ENCODE measurements at regions not wholly inside any gene's neighbourhood (a gene's known extent, or its start where the extent isn't known, plus 50 kb on each side); places are given as distances from the start of the nearest gene placed in this dataset.

DNA sequence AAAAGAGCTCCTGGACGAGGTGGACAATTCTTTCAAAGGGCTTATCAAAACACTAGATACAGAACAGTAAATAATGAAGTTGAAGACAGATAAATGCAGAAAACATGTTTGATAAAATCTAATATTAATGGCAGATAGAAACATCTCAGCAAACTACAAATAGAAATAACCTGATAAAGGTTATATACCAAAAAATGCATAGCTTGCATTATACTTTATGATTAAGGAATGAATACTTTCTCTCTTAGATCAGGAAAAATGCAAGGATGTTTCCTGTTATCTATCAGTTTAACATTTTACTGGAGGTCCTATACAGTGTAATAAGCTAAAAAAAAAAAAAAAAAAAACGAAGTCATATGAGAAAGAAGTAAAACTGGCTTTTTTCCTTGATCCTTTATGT, 304.5 kb upstream of the CXorf51A start:
- whole genome bisulfite sequencing (ENCODE audit: insufficient coverage), result no CpG with 5 or more reads among the region's 2 CpGs
- Histone ChIP-seq H3K4me1 (ENCODE audit: control insufficient read depth in 1 of 2, extremely low read depth in 1 of 2, insufficient read depth in 2 of 2, low read length in 2 of 2) (no peaks in the 10 kb centered on the region), H3K36me3 (ENCODE audit: control insufficient read depth in 2 of 2, extremely low read depth in 1 of 2, insufficient read depth in 1 of 2, low read length in 1 of 2) (no peaks in the 10 kb centered on the region), H3K9me3 (no peaks in the 10 kb centered on the region), H3K4me3 (ENCODE audit: control insufficient read depth in 1 of 2, extremely low read depth in 1 of 2, low read length in 1 of 2) (no peak overlapping the region), H3K27ac (ENCODE audit: low read length) (no peak overlapping the region), H3K27me3 (replicated peaks in 1 of 2; ENCODE audit: control insufficient read depth in 2 of 2, extremely low read depth in 1 of 2, insufficient read depth in 2 of 2, low read length in 1 of 2) (no peaks in the 10 kb centered on the region)
- H3K4me3 Mint-ChIP-seq, result no peak overlapping the region
- peaks cover 0 to 3% (median 3%) of the 10 kb centered on the region in 3 donors for H3K9me3 Mint-ChIP-seq
- H3K4me1 Mint-ChIP-seq, result no peaks in the 10 kb centered on the region
- ChIA-PET CTCF (interaction anchor here in 1 of 2 donors (0.5 kb wide), 1 partner anchor 30 kb away, joined by 3 read pairs; no protein-coding TSS in a partner anchor), POLR2A (no interaction called here)
- no peak overlapping the region for H3K27ac Mint-ChIP-seq
- no peaks in the 10 kb centered on the region for H3K36me3 Mint-ChIP-seq
- ATAC-seq (replicated peaks in 1 of 4) (no peak), DNase-seq (no peak)
- no peaks in the 10 kb centered on the region for H3K27me3 Mint-ChIP-seq

DNA sequence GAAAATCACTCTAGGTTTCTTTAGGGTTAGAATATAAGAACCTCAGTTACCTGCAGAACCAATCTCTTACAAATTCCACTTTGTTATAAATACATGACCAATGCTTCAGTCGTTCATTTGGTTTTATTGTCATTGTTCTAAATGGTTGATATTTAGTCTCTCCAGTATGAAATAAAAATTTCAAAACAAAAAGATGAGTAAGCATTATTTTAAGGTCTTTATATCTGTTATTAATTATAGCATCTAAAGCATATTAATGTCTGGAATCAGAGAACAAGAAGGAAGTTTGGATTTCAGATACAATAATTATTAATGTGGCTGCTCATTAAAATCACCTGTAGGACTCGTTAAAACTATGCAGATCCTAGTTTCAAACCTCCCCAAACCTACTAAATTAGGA, 265.4 kb upstream of the CXorf51A start:
- CTCF ChIA-PET, result no interaction called here
- Histone ChIP-seq H3K36me3 (ENCODE audit: control insufficient read depth in 2 of 2, extremely low read depth in 1 of 2, insufficient read depth in 1 of 2, low read length in 1 of 2) (no peaks in the 10 kb centered on the region), H3K27me3 (replicated peaks in 1 of 2; ENCODE audit: control insufficient read depth in 2 of 2, extremely low read depth in 1 of 2, insufficient read depth in 2 of 2, low read length in 1 of 2) (no peaks in the 10 kb centered on the region), H3K27ac (ENCODE audit: low read length) (no peak overlapping the region), H3K4me3 (ENCODE audit: control insufficient read depth in 1 of 2, extremely low read depth in 1 of 2, low read length in 1 of 2) (no peak overlapping the region), H3K9me3 (no peaks in the 10 kb centered on the region), H3K4me1 (ENCODE audit: control insufficient read depth in 1 of 2, extremely low read depth in 1 of 2, insufficient read depth in 2 of 2, low read length in 2 of 2) (no peaks in the 10 kb centered on the region)
- H3K4me1 Mint-ChIP-seq, result no peaks in the 10 kb centered on the region
- no peaks in the 10 kb centered on the region for H3K27me3 Mint-ChIP-seq
- ATAC-seq (replicated peaks in 1 of 4) (no peak), DNase-seq (no peak)
- H3K4me3 Mint-ChIP-seq, result no peak overlapping the region
- H3K9me3 Mint-ChIP-seq, result peaks cover 0 to 6% (median 2%) of the 10 kb centered on the region in 3 donors
- H3K27ac Mint-ChIP-seq, result no peak overlapping the region
- POLR2A ChIA-PET, result no interaction called here
- H3K36me3 Mint-ChIP-seq, result no peaks in the 10 kb centered on the region
- WGBS (ENCODE audit: insufficient coverage), result no CpG with 5 or more reads among the region's 2 CpGs

DNA sequence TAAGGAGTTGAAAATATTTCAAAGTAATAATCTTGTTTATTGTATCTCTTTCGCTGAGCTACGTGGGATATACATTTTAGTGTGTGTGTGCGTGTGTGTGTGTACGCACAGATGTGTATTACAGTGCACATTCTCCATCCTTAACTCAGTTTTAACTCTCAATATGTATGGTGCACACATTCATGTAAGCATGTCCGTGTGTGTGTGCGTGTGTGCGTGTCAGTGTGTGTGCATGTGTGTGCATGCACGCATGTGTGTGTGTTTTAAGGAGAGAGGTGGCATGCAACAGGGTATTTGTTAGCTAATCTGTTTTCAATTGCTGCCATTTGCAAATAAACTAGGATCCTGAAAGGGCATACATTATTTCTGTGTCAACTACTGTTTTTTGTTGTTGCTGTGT, 264.9 kb upstream of the CXorf51A start:
- no peak overlapping the region for H3K4me3 ChIP-seq (ENCODE audit: control insufficient read depth in 1 of 2, extremely low read depth in 1 of 2, low read length in 1 of 2)
- no peak overlapping the region for H3K27ac ChIP-seq (ENCODE audit: low read length)
- no peaks in the 10 kb centered on the region for H3K4me1 ChIP-seq (ENCODE audit: control insufficient read depth in 1 of 2, extremely low read depth in 1 of 2, insufficient read depth in 2 of 2, low read length in 2 of 2)
- ChIA-PET POLR2A (no interaction called here), CTCF (no interaction called here)
- no peak for ATAC-seq (replicated peaks in 1 of 4)
- H3K9me3 ChIP-seq, result no peaks in the 10 kb centered on the region
- Mint-ChIP-seq H3K36me3 (no peaks in the 10 kb centered on the region), H3K27me3 (no peaks in the 10 kb centered on the region), H3K9me3 (peaks cover 0 to 6% (median 2%) of the 10 kb centered on the region in 3 donors), H3K4me1 (no peaks in the 10 kb centered on the region), H3K27ac (no peak overlapping the region), H3K4me3 (no peak overlapping the region)
- no peaks in the 10 kb centered on the region for H3K36me3 ChIP-seq (ENCODE audit: control insufficient read depth in 2 of 2, extremely low read depth in 1 of 2, insufficient read depth in 1 of 2, low read length in 1 of 2)
- DNase-seq, result no peak
- 88% methylated on average over 4 of the region's 8 CpGs for WGBS (ENCODE audit: insufficient coverage)
- H3K27me3 ChIP-seq (replicated peaks in 1 of 2; ENCODE audit: control insufficient read depth in 2 of 2, extremely low read depth in 1 of 2, insufficient read depth in 2 of 2, low read length in 1 of 2), result no peaks in the 10 kb centered on the region

DNA sequence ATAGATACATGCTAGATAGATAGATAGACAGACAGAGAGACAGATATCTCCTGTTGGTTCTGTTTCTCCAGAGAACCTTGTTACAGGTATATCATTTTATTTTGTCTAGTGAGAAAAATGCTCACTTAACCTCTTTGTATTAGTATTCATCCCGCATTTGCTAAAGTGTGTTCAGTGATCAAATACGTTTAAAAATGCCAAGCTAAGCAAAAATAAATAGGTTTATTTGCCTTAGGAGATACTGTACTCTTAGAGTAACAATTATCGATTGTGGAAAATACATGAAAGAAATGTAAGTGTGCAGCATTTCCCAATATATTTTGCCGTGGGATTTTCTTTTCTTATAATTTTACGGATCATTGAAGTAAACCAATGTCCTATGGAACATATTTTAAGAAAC, 262.9 kb upstream of the CXorf51A start:
- Histone ChIP-seq H3K27me3 (replicated peaks in 1 of 2; ENCODE audit: control insufficient read depth in 2 of 2, extremely low read depth in 1 of 2, insufficient read depth in 2 of 2, low read length in 1 of 2) (no peaks in the 10 kb centered on the region), H3K9me3 (no peaks in the 10 kb centered on the region), H3K36me3 (ENCODE audit: control insufficient read depth in 2 of 2, extremely low read depth in 1 of 2, insufficient read depth in 1 of 2, low read length in 1 of 2) (no peaks in the 10 kb centered on the region), H3K27ac (ENCODE audit: low read length) (no peak overlapping the region), H3K4me3 (ENCODE audit: control insufficient read depth in 1 of 2, extremely low read depth in 1 of 2, low read length in 1 of 2) (no peak overlapping the region), H3K4me1 (ENCODE audit: control insufficient read depth in 1 of 2, extremely low read depth in 1 of 2, insufficient read depth in 2 of 2, low read length in 2 of 2) (no peaks in the 10 kb centered on the region)
- H3K36me3 Mint-ChIP-seq, result no peaks in the 10 kb centered on the region
- no peaks in the 10 kb centered on the region for H3K4me1 Mint-ChIP-seq
- peaks cover 0 to 3% (median 2%) of the 10 kb centered on the region in 3 donors for H3K9me3 Mint-ChIP-seq
- no peak overlapping the region for H3K27ac Mint-ChIP-seq
- no peak for ATAC-seq (replicated peaks in 1 of 4)
- POLR2A ChIA-PET, result no interaction called here
- no CpG with 5 or more reads among the region's 5 CpGs for WGBS (ENCODE audit: insufficient coverage)
- no peak overlapping the region for H3K4me3 Mint-ChIP-seq
- no peak for DNase-seq
- H3K27me3 Mint-ChIP-seq, result no peaks in the 10 kb centered on the region
- CTCF ChIA-PET, result no interaction called here

DNA sequence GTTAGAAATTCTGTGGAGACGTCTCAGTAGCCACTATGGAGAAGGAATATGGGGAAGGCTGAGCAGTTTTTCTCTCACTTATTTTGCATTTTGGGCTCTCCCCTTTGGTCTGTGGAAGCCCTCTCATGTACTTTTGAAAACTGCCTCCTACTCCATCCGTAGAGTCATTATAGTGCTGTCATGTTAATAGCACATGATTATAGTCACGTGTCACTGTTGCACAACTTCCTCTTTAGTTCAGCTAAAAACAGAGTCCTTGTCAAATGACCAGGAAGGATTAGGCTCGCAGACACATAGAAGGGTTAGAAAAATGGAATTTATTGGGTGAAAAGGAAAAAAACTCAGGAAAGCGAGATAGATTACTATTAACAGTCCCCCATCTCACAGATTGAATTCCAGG, 258.2 kb upstream of the CXorf51A start:
- no peak overlapping the region for H3K27ac Mint-ChIP-seq
- H3K36me3 ChIP-seq (ENCODE audit: control insufficient read depth in 2 of 2, extremely low read depth in 1 of 2, insufficient read depth in 1 of 2, low read length in 1 of 2), result no peaks in the 10 kb centered on the region
- peaks cover 0 to 7% of the 10 kb centered on the region in 2 donors for H3K27me3 Mint-ChIP-seq
- H3K4me1 ChIP-seq (ENCODE audit: control insufficient read depth in 1 of 2, extremely low read depth in 1 of 2, insufficient read depth in 2 of 2, low read length in 2 of 2), result no peaks in the 10 kb centered on the region
- no peak overlapping the region for H3K4me3 ChIP-seq (ENCODE audit: control insufficient read depth in 1 of 2, extremely low read depth in 1 of 2, low read length in 1 of 2)
- no peaks in the 10 kb centered on the region for H3K36me3 Mint-ChIP-seq
- H3K4me1 Mint-ChIP-seq, result no peaks in the 10 kb centered on the region
- CTCF ChIA-PET, result no interaction called here
- no peaks in the 10 kb centered on the region for H3K9me3 ChIP-seq
- no peak overlapping the region for H3K4me3 Mint-ChIP-seq
- WGBS (ENCODE audit: insufficient coverage), result no CpG with 5 or more reads among the region's 5 CpGs
- DNase-seq (no peak), ATAC-seq (replicated peaks in 1 of 4) (no peak)
- H3K27ac ChIP-seq (ENCODE audit: low read length), result no peak overlapping the region
- H3K27me3 ChIP-seq (replicated peaks in 1 of 2; ENCODE audit: control insufficient read depth in 2 of 2, extremely low read depth in 1 of 2, insufficient read depth in 2 of 2, low read length in 1 of 2), result no peaks in the 10 kb centered on the region
- peaks cover 2 to 10% (median 3%) of the 10 kb centered on the region in 3 donors for H3K9me3 Mint-ChIP-seq
- POLR2A ChIA-PET, result no interaction called here

DNA sequence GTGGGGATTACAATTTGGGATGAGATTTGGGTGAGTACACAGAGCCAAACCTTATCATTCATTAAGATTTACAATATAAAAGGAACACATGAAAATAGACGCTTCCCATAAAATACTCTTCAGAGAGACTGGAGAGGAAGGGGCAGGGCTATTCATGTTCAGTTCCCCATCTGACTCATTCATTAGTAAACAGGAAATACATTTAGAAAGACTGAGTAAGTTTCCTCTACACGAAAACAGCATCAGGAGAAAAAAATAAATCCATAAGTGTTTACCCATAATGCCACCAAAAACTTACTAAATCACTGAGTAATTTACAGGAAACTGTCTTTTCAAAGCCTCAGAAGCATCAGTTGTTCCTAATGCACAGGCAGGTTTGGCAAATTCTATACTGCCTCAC, 255.4 kb upstream of the CXorf51A start:
- Mint-ChIP-seq H3K4me3 (no peak overlapping the region), H3K27ac (no peak overlapping the region), H3K4me1 (no peaks in the 10 kb centered on the region), H3K9me3 (peaks cover 0 to 10% (median 3%) of the 10 kb centered on the region in 3 donors), H3K36me3 (no peaks in the 10 kb centered on the region), H3K27me3 (peaks cover 0 to 7% of the 10 kb centered on the region in 2 donors)
- H3K27me3 ChIP-seq (replicated peaks in 1 of 2; ENCODE audit: control insufficient read depth in 2 of 2, extremely low read depth in 1 of 2, insufficient read depth in 2 of 2, low read length in 1 of 2), result no peaks in the 10 kb centered on the region
- H3K36me3 ChIP-seq (ENCODE audit: control insufficient read depth in 2 of 2, extremely low read depth in 1 of 2, insufficient read depth in 1 of 2, low read length in 1 of 2), result no peaks in the 10 kb centered on the region
- H3K9me3 ChIP-seq, result no peaks in the 10 kb centered on the region
- ChIA-PET POLR2A (no interaction called here), CTCF (no interaction called here)
- no CpG with 5 or more reads among the region's 2 CpGs for WGBS (ENCODE audit: insufficient coverage)
- no peak overlapping the region for H3K4me3 ChIP-seq (ENCODE audit: control insufficient read depth in 1 of 2, extremely low read depth in 1 of 2, low read length in 1 of 2)
- no peak overlapping the region for H3K27ac ChIP-seq (ENCODE audit: low read length)
- no peak for DNase-seq
- no peaks in the 10 kb centered on the region for H3K4me1 ChIP-seq (ENCODE audit: control insufficient read depth in 1 of 2, extremely low read depth in 1 of 2, insufficient read depth in 2 of 2, low read length in 2 of 2)
- no peak for ATAC-seq (replicated peaks in 1 of 4)
